Smooth muscle cell (in vitro differentiated cells): ENCODE measurements at regions not wholly inside any gene's neighbourhood (a gene's known extent, or its start where the extent isn't known, plus 50 kb on each side); places are given as distances from the start of the nearest gene placed in this dataset.
"Not testable (repeated sequence)": the region's sequence is repeated elsewhere in the genome, so short reads cannot be mapped to it uniquely, and the experiment has no call there.

Experiments
- DNase-seq: peaks from one replicate; lab custom pipeline; 2025; ENCODE audit not compliant: unreplicated experiment; lab: John Stamatoyannopoulos, UW
- H2AFZ ChIP-seq: fragments of 200-600 bp; sonication (generic); 2 replicates; pipeline ENCODE4 v1.6.0; 2016; ENCODE audit warnings: antibody characterized with exemption, low read depth, mild to moderate bottlenecking
- H3F3A ChIP-seq: fragments of 200-600 bp; sonication (generic); 2 replicates; pipeline ENCODE4 v1.6.0; 2017; ENCODE audit warnings: antibody characterized with exemption, low read depth
- H3K27ac ChIP-seq: fragments of 200-600 bp; sonication (generic); 2 replicates; pipeline ENCODE4 v1.5.1; 2016; ENCODE audit warnings: low read depth, mild to moderate bottlenecking
- H3K27me3 ChIP-seq: fragments of 200-600 bp; sonication (generic); 2 replicates; pipeline ENCODE4 v1.6.1; 2016; ENCODE audit warnings: low read depth, mild to moderate bottlenecking
- H3K36me3 ChIP-seq: fragments of 200-600 bp; sonication (generic); 2 replicates; pipeline ENCODE4 v1.5.1; 2016; ENCODE audit warnings: low read depth
- H3K4me1 ChIP-seq: fragments of 200-600 bp; sonication (generic); 2 replicates; pipeline ENCODE4 v1.5.1; 2016; ENCODE audit warnings: low read depth
- H3K4me2 ChIP-seq: fragments of 200-600 bp; sonication (generic); 2 replicates; pipeline ENCODE4 v1.6.0; 2016; ENCODE audit warnings: mild to moderate bottlenecking
- H3K4me3 ChIP-seq: fragments of 200-600 bp; sonication (generic); 2 replicates; pipeline ENCODE4 v1.5.1; 2016; ENCODE audit warnings: mild to moderate bottlenecking
- H3K79me2 ChIP-seq: fragments of 200-600 bp; sonication (generic); 2 replicates; pipeline ENCODE4 v1.6.0; 2016; ENCODE audit warnings: low read depth, mild to moderate bottlenecking
- H3K9ac ChIP-seq: fragments of 200-600 bp; sonication (generic); 2 replicates; pipeline ENCODE4 v1.6.0; 2016; ENCODE audit warnings: low read depth
- H3K9me3 ChIP-seq: fragments of 200-600 bp; sonication (generic); replicated peaks from 2 replicates; pipeline ENCODE4 v1.5.1; 2016; ENCODE audit warnings: low read depth
- H4K20me1 ChIP-seq: fragments of 200-600 bp; sonication (generic); 2 replicates; pipeline ENCODE4 v1.6.0; 2016; ENCODE audit warnings: low read depth
- WGBS: methylation state at CpG from one replicate; pipeline ENCODE4 v1.1.7; 2016; ENCODE audit warnings: low lambda C conversion rate; 5-methylcytosine and 5-hydroxymethylcytosine counted together
- TF ChIP-seq, protein P1 (sequence below): fragments of 200-600 bp; sonication (generic); IDR thresholded peaks from 2 replicates; pipeline ENCODE4 v1.5.1; 2017; ENCODE audit warnings: borderline replicate concordance, mild to moderate bottlenecking, antibody characterized with exemption; ENCODE audit not compliant: insufficient read depth, poor library complexity, severe bottlenecking

GRCh38 chr12:131599190-131600159 lies 111.4 kb upstream of the SFSWAP start:
- Histone ChIP-seq H3K79me2 (no peaks in the 10 kb centered on the region), H3K27ac (no peak overlapping the region), H3K4me2 (no peak overlapping the region), H3K36me3 (no peaks in the 10 kb centered on the region), H3K4me3 (no peak overlapping the region), H3K9me3 (no peaks in the 10 kb centered on the region), H3F3A (no peaks in the 10 kb centered on the region), H3K4me1 (peaks cover 2% of the 10 kb centered on the region), H3K27me3 (no peaks in the 10 kb centered on the region), H3K9ac (no peak overlapping the region), H4K20me1 (no peaks in the 10 kb centered on the region), H2AFZ (no peak overlapping the region)
- TF ChIP-seq, protein P1, sequence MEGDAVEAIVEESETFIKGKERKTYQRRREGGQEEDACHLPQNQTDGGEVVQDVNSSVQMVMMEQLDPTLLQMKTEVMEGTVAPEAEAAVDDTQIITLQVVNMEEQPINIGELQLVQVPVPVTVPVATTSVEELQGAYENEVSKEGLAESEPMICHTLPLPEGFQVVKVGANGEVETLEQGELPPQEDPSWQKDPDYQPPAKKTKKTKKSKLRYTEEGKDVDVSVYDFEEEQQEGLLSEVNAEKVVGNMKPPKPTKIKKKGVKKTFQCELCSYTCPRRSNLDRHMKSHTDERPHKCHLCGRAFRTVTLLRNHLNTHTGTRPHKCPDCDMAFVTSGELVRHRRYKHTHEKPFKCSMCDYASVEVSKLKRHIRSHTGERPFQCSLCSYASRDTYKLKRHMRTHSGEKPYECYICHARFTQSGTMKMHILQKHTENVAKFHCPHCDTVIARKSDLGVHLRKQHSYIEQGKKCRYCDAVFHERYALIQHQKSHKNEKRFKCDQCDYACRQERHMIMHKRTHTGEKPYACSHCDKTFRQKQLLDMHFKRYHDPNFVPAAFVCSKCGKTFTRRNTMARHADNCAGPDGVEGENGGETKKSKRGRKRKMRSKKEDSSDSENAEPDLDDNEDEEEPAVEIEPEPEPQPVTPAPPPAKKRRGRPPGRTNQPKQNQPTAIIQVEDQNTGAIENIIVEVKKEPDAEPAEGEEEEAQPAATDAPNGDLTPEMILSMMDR = no peak
- DNase-seq = no peak
- 89% methylated on average over 33 of the region's 33 CpGs for WGBS

GRCh38 chr12:131600160-131600532 lies 110.7 kb upstream of the SFSWAP start:
- no peak overlapping the region for H3K4me3 ChIP-seq
- TF ChIP-seq, protein P1 = no peak
- 90% methylated on average over 6 of the region's 6 CpGs for WGBS

GRCh38 chr12:131601499-131601898 lies 109.4 kb upstream of the SFSWAP start:
- not testable (repeated sequence) for H3K4me1 ChIP-seq, H3F3A ChIP-seq, H3K27ac ChIP-seq, H3K9me3 ChIP-seq, H2AFZ ChIP-seq, H3K27me3 ChIP-seq, H3K4me2 ChIP-seq, H3K79me2 ChIP-seq, H3K36me3 ChIP-seq, DNase-seq, H3K4me3 ChIP-seq, H4K20me1 ChIP-seq, H3K9ac ChIP-seq
- 87% methylated on average over 5 of the region's 5 CpGs for WGBS

More at GRCh38 chr12:131600160-131600532, 110.7 kb upstream of the SFSWAP start:
- no peaks in the 10 kb centered on the region for H3K27me3 ChIP-seq
- H3K27ac ChIP-seq = no peak overlapping the region
- no peaks in the 10 kb centered on the region for H3K9me3 ChIP-seq
- no peaks in the 10 kb centered on the region for H4K20me1 ChIP-seq
- no peak for DNase-seq
- no peak overlapping the region for H2AFZ ChIP-seq
- no peak overlapping the region for H3K4me2 ChIP-seq
- H3K36me3 ChIP-seq = no peaks in the 10 kb centered on the region
- H3F3A ChIP-seq = no peaks in the 10 kb centered on the region
- peaks cover 6% of the 10 kb centered on the region for H3K4me1 ChIP-seq
- no peaks in the 10 kb centered on the region for H3K79me2 ChIP-seq
- no peak overlapping the region for H3K9ac ChIP-seq

GRCh38 chr12:131603106-131603938 lies 107.6 kb upstream of the SFSWAP start:
- no peaks in the 10 kb centered on the region for H3K36me3 ChIP-seq
- H3K9me3 ChIP-seq = no peaks in the 10 kb centered on the region
- H3K27ac ChIP-seq = no peak overlapping the region
- no peaks in the 10 kb centered on the region for H3K79me2 ChIP-seq
- no peak overlapping the region for H3K4me3 ChIP-seq
- TF ChIP-seq, protein P1 = no peak
- no peaks in the 10 kb centered on the region for H4K20me1 ChIP-seq
- DNase-seq = no peak
- H3K4me1 ChIP-seq = peaks cover 6% of the 10 kb centered on the region
- no peak overlapping the region for H3K9ac ChIP-seq
- no peak overlapping the region for H2AFZ ChIP-seq
- no peaks in the 10 kb centered on the region for H3K27me3 ChIP-seq
- H3F3A ChIP-seq = no peaks in the 10 kb centered on the region
- H3K4me2 ChIP-seq = no peak overlapping the region
- WGBS = 82% methylated on average over 8 of the region's 8 CpGs
